A549 (cell line): ENCODE measurements at regions not wholly inside any gene's neighbourhood (a gene's known extent, or its start where the extent isn't known, plus 50 kb on each side); places are given as distances from the start of the nearest gene placed in this dataset.
"Not testable (repeated sequence)": the region's sequence is repeated elsewhere in the genome, so short reads cannot be mapped to it uniquely, and the experiment has no call there.

ENCODE experiments used
- ATAC-seq, 2 experiments: fragments of 200-7000 bp in 1 of 2; fragments of >200 bp in 1 of 2; cut with Nextera tagmentation in 1 of 2; cut with Tn5 transposase in 1 of 2; 3 replicates each; pipeline versions ENCODE4 v1.8.0 to v1.9.1; 2018 to 2020; ENCODE audit warnings: mild to moderate bottlenecking in 1 of 2, moderate library complexity in 1 of 2
- CTCF ChIA-PET: fragments of 300-600 bp; sonication (Branson Sonifier 250); formaldehyde crosslinking; extraction: SDS; loops from one replicate; lab custom pipeline; 2021; ENCODE audit warnings: antibody characterized with exemption, inconsistent platforms; lab: Yijun Ruan, JAX
- POLR2A ChIA-PET: fragments of 350-600 bp; formaldehyde crosslinking; extraction: SDS; loops from one replicate; lab custom pipeline; 2021; ENCODE audit warnings: antibody characterized with exemption, inconsistent platforms; lab: Yijun Ruan, JAX
- DNase-seq, 2 experiments: peaks; one replicate each; pipeline versions ENCODE4 v3.0.0 to v3.0.0-alpha.2; 2011 to 2016; ENCODE audit warnings: low read depth in 1 of 2, low spot score in 1 of 2
- FAIRE-seq: peaks from 2 replicates; lab custom pipeline; 2011; peaks lifted over from hg19 to GRCh38; lab: Jason Lieb, UNC
- H3K27ac ChIP-seq, 2 experiments: fragments of >200 bp; sonication (Bioruptor Twin); formaldehyde crosslinking; 3 replicates each; pipeline ENCODE4 v1.5.1; 2016 to 2017
- H3K4me1 ChIP-seq: fragments of >200 bp; sonication (Bioruptor Twin); formaldehyde crosslinking; 3 replicates; pipeline ENCODE4 v1.6.1; 2016
- H3K4me2 ChIP-seq: fragments of >200 bp; sonication (Bioruptor Twin); formaldehyde crosslinking; 3 replicates; pipeline ENCODE4 v1.6.1; 2016
- H3K4me3 ChIP-seq: fragments of >200 bp; sonication (Bioruptor Twin); formaldehyde crosslinking; 3 replicates; pipeline ENCODE4 v1.5.1; 2016
- H3K9me3 ChIP-seq: fragments of >200 bp; sonication (Bioruptor Twin); formaldehyde crosslinking; 3 replicates; pipeline ENCODE4 v1.6.1; 2016
- CHD4 ChIP-seq: fragments of 200-600 bp; sonication (generic); IDR thresholded peaks from 2 replicates; pipeline ENCODE4 v1.6.1; 2016; ENCODE audit warnings: antibody characterized with exemption, mild to moderate bottlenecking, borderline replicate concordance
- FOSL2 ChIP-seq, 2 experiments: fragments of 450-650 bp in 1 of 2; fragments of >200 bp in 1 of 2; sonication (Bioruptor Twin) in 1 of 2; formaldehyde crosslinking; IDR thresholded peaks; 2 replicates each; pipeline versions ENCODE4 v1.5.0 to v1.6.1; 2016 to 2020; ENCODE audit warnings: mild to moderate bottlenecking in 1 of 2, moderate library complexity in 1 of 2
- FOXS1 ChIP-seq: fragments of 250-450 bp; sonication (Bioruptor Pico); IDR thresholded peaks from 2 replicates; pipeline ENCODE4 v1.5.0; 2020; ENCODE audit warnings: mild to moderate bottlenecking, moderate library complexity
- GATA3 ChIP-seq: IDR thresholded peaks from 2 replicates; pipeline ENCODE4 v1.6.1; 2012; ENCODE audit warnings: borderline replicate concordance
- HEYL ChIP-seq: fragments of 250-450 bp; sonication (Bioruptor Pico); IDR thresholded peaks from 2 replicates; pipeline ENCODE4 v1.8.0; 2021; ENCODE audit warnings: mild to moderate bottlenecking, moderate library complexity
- MAFK ChIP-seq: fragments of 450-650 bp; IDR thresholded peaks from 2 replicates; pipeline ENCODE4 v1.6.1; 2014; ENCODE audit not compliant: partially characterized antibody
- MYC ChIP-seq: IDR thresholded peaks from 2 replicates; pipeline ENCODE4 v1.6.1; 2012; ENCODE audit warnings: mild to moderate bottlenecking, inconsistent platforms, low read length, improper control_type of control experiment, borderline replicate concordance
- NFE2L2 ChIP-seq: fragments of 150-350 bp; conservative IDR thresholded peaks from 2 replicates; pipeline ENCODE4 v1.6.1; 2014; ENCODE audit warnings: low read length
- TFCP2L1 ChIP-seq: fragments of 250-450 bp; sonication (Bioruptor Pico); IDR thresholded peaks from 2 replicates; pipeline ENCODE4 v1.5.0; 2021; ENCODE audit warnings: mild to moderate bottlenecking
- TP53 ChIP-seq: fragments of 250-450 bp; sonication (Bioruptor Pico); IDR thresholded peaks from 2 replicates; pipeline ENCODE4 v1.5.0; 2021; ENCODE audit warnings: mild to moderate bottlenecking, moderate library complexity
- WGBS: methylation state at CpG from one replicate; pipeline ENCODE4 v1.1.6; 2017; ENCODE audit errors: missing lambda C conversion rate; 5-methylcytosine and 5-hydroxymethylcytosine counted together
- TF ChIP-seq, protein P1 (sequence below): fragments of 200-600 bp; sonication (generic); IDR thresholded peaks from 2 replicates; pipeline ENCODE4 v1.6.1; 2016; ENCODE audit warnings: antibody characterized with exemption, mild to moderate bottlenecking, moderate library complexity
- TF ChIP-seq, protein P2 (sequence below): fragments of >200 bp; sonication (Bioruptor Twin); formaldehyde crosslinking; IDR thresholded peaks from 3 replicates; pipeline ENCODE4 v1.5.1; 2016

- no peak for DNase-seq
- WGBS, result 35% methylated on average over 1 of the region's 1 CpG
- no peaks in the 10 kb centered on the region for H3K9me3 ChIP-seq
- no peak for TF ChIP-seq NFE2L2
- TF ChIP-seq, protein P1, sequence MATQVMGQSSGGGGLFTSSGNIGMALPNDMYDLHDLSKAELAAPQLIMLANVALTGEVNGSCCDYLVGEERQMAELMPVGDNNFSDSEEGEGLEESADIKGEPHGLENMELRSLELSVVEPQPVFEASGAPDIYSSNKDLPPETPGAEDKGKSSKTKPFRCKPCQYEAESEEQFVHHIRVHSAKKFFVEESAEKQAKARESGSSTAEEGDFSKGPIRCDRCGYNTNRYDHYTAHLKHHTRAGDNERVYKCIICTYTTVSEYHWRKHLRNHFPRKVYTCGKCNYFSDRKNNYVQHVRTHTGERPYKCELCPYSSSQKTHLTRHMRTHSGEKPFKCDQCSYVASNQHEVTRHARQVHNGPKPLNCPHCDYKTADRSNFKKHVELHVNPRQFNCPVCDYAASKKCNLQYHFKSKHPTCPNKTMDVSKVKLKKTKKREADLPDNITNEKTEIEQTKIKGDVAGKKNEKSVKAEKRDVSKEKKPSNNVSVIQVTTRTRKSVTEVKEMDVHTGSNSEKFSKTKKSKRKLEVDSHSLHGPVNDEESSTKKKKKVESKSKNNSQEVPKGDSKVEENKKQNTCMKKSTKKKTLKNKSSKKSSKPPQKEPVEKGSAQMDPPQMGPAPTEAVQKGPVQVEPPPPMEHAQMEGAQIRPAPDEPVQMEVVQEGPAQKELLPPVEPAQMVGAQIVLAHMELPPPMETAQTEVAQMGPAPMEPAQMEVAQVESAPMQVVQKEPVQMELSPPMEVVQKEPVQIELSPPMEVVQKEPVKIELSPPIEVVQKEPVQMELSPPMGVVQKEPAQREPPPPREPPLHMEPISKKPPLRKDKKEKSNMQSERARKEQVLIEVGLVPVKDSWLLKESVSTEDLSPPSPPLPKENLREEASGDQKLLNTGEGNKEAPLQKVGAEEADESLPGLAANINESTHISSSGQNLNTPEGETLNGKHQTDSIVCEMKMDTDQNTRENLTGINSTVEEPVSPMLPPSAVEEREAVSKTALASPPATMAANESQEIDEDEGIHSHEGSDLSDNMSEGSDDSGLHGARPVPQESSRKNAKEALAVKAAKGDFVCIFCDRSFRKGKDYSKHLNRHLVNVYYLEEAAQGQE, result no peak
- no peak for TF ChIP-seq FOXS1 (CRISPR knock-in tag)
- TF ChIP-seq GATA3, result no peak
- CTCF ChIA-PET, result no interaction called here
- no peak overlapping the region for H3K27ac ChIP-seq
- POLR2A ChIA-PET, result no interaction called here
- FAIRE-seq, result no peak
- no peak overlapping the region for H3K4me3 ChIP-seq
- no peaks in the 10 kb centered on the region for H3K4me1 ChIP-seq
- no peak for ATAC-seq
- H3K4me2 ChIP-seq, result no peak overlapping the region
Observed at GRCh38 chr5:130845049-130845765, 319.8 kb downstream of the HINT1 start.

DNA sequence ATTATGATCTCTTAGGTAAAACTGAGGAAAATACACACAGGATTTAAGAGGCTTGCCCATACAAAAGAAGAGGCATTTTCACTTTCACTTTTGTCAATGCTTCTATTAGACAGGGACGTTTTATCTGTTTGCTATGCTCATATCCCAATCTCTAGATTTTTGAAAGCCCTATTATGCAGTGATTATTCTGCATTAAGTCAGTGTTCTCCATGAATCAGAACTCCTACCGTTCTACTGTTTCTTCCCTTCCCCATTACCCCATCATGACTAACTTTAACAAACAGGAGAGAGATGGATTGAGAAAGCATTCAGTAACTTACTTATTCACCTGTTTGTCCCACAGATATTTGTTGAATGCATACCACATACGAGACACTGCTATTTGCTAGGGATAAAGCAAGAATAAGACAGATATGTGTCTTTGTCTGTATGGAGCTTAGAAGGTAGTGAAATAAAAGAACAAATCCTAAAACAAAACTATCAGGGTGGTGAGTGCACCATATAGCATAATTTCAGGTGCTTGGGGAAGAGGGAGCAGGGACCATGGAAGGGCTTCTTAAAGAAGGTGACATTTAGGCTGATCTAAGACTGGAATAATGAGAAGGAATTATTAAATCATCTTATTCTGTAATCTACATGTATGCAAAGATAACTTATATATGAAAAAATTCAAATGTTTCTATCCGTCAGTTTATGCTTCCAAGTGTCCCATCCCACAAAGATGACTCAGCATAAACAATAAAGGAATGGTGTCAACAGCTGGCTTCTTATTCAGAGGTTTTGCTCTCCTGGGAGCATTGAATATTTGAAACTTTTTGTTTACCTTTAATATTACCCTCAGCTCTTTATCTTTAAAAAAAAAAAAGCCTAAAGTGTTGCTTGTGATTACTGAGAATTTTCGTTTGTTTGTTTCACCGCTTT is 328.1 kb downstream of the HINT1 start:
- Histone ChIP-seq H3K4me1 (peaks cover 5% of the 10 kb centered on the region; the same call in 1 of the 3 replicates), H3K9me3 (no peaks in the 10 kb centered on the region), H3K27ac (peak overlapping the region; percentile 13 to 22; a peak in 2 of 6 replicates), H3K4me2 (peak overlapping the region; percentile 60), H3K4me3 (peak overlapping the region; percentile 27; the same call in 1 of the 3 replicates)
- DNase-seq (peak in 1 of 2 experiments; percentile 9), FAIRE-seq (no peak), ATAC-seq (peak in 1 of 2 experiments; percentile 28; a peak in 1 of 6 replicates)
- TF ChIP-seq TP53 (CRISPR knock-in tag) (no peak), NFE2L2 (peak; percentile 91), MAFK (peak; percentile 95), FOSL2 (IDR thresholded peaks at IDR 0.05) (no peak), FOSL2 (CRISPR knock-in tag; IDR thresholded peaks at IDR 0.05) (peak; percentile 18; the same call in 1 of the 2 replicates)
- 44% methylated on average over 6 of the region's 6 CpGs for WGBS
- ChIA-PET POLR2A (no interaction called here), CTCF (no interaction called here)

DNA sequence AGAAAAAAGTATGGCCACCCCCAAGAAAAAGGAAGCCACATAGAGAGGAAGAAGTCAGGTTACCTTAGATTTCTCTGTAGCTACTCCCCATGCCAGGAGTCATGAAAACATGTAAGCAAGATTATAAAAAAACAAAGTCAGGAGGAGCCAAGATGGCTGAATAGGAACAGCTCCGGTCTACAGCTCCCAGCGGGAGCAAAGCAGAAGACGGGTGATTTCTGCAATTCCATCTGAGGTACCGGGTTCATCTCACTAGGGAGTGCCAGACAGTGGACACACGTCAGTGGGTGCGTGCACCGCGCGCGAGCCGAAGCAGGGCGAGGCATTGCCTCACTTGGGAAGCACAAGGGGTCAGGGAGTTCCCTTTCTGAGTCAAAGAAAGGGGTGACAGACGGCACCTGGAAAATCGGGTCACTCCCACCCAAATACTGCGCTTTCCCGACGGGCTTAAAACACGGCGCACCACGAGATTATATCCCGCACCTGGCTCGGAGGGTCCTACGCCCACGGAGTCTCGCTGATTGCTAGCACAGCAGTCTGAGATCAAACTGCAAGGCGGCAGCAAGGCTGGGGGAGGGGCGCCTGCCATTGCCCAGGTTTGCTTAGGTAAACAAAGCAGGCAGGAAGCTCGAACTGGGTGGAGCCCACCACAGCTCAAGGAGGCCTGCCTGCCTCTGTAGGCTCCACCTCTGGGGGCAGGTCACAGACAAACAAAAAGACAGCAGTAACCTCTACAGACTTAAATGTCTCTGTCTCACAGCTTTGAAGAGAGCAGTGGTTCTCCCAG is 347.3 kb downstream of the HINT1 start:
- DNase-seq (peak in 1 of 2 experiments; percentile 72), ATAC-seq (peak in 1 of 2 experiments; percentile 33; a peak in 2 of 6 replicates)
- WGBS, result 71% methylated on average over 28 of the region's 28 CpGs
- H3K9me3 ChIP-seq, CTCF ChIA-PET, POLR2A ChIA-PET, H3K4me1 ChIP-seq, FAIRE-seq: not testable (repeated sequence)
- peak overlapping the region; percentile 37 for H3K4me3 ChIP-seq
- H3K27ac ChIP-seq, result peak overlapping the region; percentile 43 to 58
- peak overlapping the region; percentile 45 for H3K4me2 ChIP-seq

DNA sequence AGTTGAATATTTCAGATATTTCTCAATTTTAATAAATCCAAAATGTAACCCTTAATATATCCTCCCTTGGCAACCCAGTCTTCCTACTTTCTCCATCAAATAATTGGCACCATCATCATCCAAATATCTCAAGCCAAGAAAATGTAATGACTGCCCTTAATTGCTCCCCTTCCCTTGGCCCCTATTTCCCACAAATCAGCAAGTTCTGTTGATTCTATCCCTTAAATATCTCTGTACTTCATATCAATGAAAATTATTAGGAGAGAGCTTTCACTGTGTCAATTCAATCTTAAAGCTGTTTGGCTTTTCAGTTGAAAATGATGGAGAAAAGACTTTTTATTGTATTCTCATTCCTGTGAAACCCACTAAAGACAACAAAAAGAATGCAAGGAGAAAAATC is 349.8 kb downstream of the HINT1 start:
- ChIA-PET CTCF (interaction anchor here (0.6 kb wide), 1 partner anchor 1446 kb away, joined by 3 read pairs; no protein-coding TSS in a partner anchor), POLR2A (no interaction called here)
- H3K4me2 ChIP-seq, result no peak overlapping the region
- H3K4me1 ChIP-seq, result no peaks in the 10 kb centered on the region
- no peak overlapping the region for H3K27ac ChIP-seq
- FAIRE-seq (peak; percentile 43), ATAC-seq (no peak), DNase-seq (no peak)
- no peaks in the 10 kb centered on the region for H3K9me3 ChIP-seq
- TF ChIP-seq HEYL (no peak), CHD4 (no peak), MYC (no peak), TFCP2L1 (CRISPR knock-in tag) (no peak)
- TF ChIP-seq, protein P2, sequence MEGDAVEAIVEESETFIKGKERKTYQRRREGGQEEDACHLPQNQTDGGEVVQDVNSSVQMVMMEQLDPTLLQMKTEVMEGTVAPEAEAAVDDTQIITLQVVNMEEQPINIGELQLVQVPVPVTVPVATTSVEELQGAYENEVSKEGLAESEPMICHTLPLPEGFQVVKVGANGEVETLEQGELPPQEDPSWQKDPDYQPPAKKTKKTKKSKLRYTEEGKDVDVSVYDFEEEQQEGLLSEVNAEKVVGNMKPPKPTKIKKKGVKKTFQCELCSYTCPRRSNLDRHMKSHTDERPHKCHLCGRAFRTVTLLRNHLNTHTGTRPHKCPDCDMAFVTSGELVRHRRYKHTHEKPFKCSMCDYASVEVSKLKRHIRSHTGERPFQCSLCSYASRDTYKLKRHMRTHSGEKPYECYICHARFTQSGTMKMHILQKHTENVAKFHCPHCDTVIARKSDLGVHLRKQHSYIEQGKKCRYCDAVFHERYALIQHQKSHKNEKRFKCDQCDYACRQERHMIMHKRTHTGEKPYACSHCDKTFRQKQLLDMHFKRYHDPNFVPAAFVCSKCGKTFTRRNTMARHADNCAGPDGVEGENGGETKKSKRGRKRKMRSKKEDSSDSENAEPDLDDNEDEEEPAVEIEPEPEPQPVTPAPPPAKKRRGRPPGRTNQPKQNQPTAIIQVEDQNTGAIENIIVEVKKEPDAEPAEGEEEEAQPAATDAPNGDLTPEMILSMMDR, result no peak
- H3K4me3 ChIP-seq, result no peak overlapping the region
